ENCODE measurements at regions not wholly inside any gene's neighbourhood (a gene's known extent, or its start where the extent isn't known, plus 50 kb on each side); places are given as distances from the start of the nearest gene placed in this dataset.

DNA sequence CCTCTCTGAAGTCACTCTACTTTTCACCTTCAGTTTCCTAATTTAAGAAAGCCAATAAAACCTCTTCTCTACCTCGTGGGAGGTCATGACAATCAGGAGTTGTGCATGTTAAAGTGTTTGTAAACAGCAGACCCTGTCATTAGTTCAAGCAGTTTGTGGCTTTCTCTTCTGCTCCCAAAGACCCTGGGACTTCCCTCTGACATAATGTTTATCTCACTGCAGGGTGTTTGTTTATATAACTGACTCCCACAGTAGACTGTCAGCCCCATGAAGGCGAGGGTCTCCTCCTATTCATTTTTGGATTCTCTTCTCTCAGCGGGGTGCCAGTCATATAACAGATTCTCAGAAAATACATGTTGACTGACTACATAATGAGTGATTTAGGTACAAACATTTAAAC lies 360.0 kb upstream of the ZNF462 start:
- no peaks in the 10 kb centered on the region for H3K4me1 ChIP-seq (replicated peaks)
- intact Hi-C loops (cut with DNase I) = no loop called here
- 62% methylated on average over 3 of the region's 3 CpGs for WGBS

DNA sequence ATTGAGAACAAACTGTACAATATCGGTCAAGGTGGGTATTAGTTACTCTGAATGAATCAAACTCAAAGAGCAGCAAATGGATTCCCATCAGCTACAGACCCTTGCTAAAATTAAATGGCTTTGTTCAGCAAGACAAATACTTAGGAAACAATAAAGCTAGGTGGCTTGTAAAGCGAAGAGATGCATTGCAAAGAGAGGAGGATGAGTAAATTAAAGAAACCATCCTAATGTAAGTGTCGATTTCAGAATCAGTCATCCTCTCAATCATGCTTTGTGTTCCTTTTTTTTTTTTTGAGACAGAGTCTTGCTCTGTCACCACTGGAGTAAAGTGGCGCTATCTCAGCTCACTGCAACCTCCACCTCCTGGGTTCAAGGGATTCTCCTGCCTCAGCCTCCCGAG lies 359.2 kb upstream of the ZNF462 start:
- Histone ChIP-seq H3K4me1 (replicated peaks) (no peaks in the 10 kb centered on the region), H3K9me3 (no peaks in the 10 kb centered on the region), H3K4me3 (no peak overlapping the region), H3K27me3 (replicated peaks; ENCODE audit: insufficient read depth) (no peaks in the 10 kb centered on the region), H3K36me3 (no peaks in the 10 kb centered on the region), H3K27ac (no peak overlapping the region)
- TF ChIP-seq POLR2A (IDR thresholded peaks at IDR 0.05) (no peak), POLR2AphosphoS5 (IDR thresholded peaks at IDR 0.05) (no peak)
- TF ChIP-seq, protein P1, sequence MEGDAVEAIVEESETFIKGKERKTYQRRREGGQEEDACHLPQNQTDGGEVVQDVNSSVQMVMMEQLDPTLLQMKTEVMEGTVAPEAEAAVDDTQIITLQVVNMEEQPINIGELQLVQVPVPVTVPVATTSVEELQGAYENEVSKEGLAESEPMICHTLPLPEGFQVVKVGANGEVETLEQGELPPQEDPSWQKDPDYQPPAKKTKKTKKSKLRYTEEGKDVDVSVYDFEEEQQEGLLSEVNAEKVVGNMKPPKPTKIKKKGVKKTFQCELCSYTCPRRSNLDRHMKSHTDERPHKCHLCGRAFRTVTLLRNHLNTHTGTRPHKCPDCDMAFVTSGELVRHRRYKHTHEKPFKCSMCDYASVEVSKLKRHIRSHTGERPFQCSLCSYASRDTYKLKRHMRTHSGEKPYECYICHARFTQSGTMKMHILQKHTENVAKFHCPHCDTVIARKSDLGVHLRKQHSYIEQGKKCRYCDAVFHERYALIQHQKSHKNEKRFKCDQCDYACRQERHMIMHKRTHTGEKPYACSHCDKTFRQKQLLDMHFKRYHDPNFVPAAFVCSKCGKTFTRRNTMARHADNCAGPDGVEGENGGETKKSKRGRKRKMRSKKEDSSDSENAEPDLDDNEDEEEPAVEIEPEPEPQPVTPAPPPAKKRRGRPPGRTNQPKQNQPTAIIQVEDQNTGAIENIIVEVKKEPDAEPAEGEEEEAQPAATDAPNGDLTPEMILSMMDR (IDR thresholded peaks at IDR 0.05) = no peak
- no peak for DNase-seq (ENCODE audit: low spot score)
- WGBS = 95% methylated on average over 5 of the region's 5 CpGs
- intact Hi-C loops (cut with DNase I) = no loop called here

More for the DNA sequence above, 360.0 kb upstream of the ZNF462 start:
- no peak for DNase-seq (ENCODE audit: low spot score)
- TF ChIP-seq POLR2A (IDR thresholded peaks at IDR 0.05) = no peak
- no peak for TF ChIP-seq POLR2AphosphoS5 (IDR thresholded peaks at IDR 0.05)
- TF ChIP-seq, protein P1 (IDR thresholded peaks at IDR 0.05) = no peak
- Histone ChIP-seq H3K36me3 (no peaks in the 10 kb centered on the region), H3K27ac (no peak overlapping the region), H3K9me3 (no peaks in the 10 kb centered on the region), H3K27me3 (replicated peaks; ENCODE audit: insufficient read depth) (no peaks in the 10 kb centered on the region), H3K4me3 (no peak overlapping the region)

DNA sequence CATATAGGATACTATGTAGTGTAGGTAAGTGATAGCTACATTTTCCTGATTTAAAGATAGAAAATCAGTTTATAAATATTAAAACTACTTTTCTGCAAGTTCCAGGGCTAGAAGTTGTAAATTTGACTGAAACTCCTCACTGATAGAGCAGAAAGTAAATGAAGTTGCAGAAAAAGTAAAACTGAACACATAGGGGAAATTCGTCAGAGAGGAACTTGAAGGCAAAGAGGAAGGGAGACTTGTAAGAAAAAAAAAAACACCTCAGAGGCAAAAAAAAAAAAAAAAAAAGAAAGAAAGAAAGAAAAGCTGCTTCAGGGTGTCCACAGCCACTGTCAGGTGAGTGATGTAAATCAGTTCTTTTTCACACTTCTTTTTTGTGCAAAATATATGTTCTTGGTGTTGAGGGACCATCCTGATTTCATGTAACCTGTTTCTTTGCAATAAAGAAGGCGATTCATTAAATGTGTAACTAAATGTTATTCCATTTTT lies 336.2 kb upstream of the ZNF462 start:
- Histone ChIP-seq H3K4me1 (replicated peaks) (no peaks in the 10 kb centered on the region), H3K4me3 (no peak overlapping the region), H3K36me3 (no peaks in the 10 kb centered on the region), H3K27ac (no peak overlapping the region), H3K27me3 (replicated peaks; ENCODE audit: insufficient read depth) (no peaks in the 10 kb centered on the region), H3K9me3 (no peaks in the 10 kb centered on the region)
- 77% methylated on average over 2 of the region's 2 CpGs for WGBS
- intact Hi-C loops (cut with DNase I) = no loop called here
- DNase-seq (ENCODE audit: low spot score) = no peak
- TF ChIP-seq POLR2AphosphoS5 (IDR thresholded peaks at IDR 0.05) (no peak), POLR2A (IDR thresholded peaks at IDR 0.05) (no peak)
- TF ChIP-seq, protein P1 (IDR thresholded peaks at IDR 0.05) = no peak

DNA sequence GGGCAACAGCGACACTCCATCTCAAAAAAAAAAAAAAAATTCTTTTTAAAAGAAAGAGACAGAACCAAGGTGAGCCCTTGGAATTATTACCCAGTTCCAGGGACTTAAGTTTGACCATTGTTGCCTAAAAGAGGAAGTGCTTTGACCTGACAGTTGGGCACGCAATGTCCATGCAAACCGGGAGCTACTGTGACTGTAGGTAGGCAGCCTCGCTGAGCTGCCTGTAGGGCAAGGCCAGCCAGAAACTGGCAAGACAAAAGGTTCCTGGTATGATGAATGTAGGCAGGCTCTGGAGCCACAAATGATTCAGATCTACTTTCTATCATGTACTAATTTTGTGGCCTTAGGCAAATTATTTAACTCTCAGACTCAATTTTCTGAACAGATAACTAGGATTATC lies 334.8 kb upstream of the ZNF462 start:
- DNase-seq (ENCODE audit: low spot score) = no peak
- Histone ChIP-seq H3K36me3 (no peaks in the 10 kb centered on the region), H3K9me3 (no peaks in the 10 kb centered on the region), H3K27ac (no peak overlapping the region), H3K27me3 (replicated peaks; ENCODE audit: insufficient read depth) (no peaks in the 10 kb centered on the region), H3K4me3 (no peak overlapping the region), H3K4me1 (replicated peaks) (no peaks in the 10 kb centered on the region)
- intact Hi-C loops (cut with DNase I) = no loop called here
- 86% methylated on average over 4 of the region's 4 CpGs for WGBS
- TF ChIP-seq POLR2A (IDR thresholded peaks at IDR 0.05) (no peak), POLR2AphosphoS5 (IDR thresholded peaks at IDR 0.05) (no peak)
- TF ChIP-seq, protein P1 (IDR thresholded peaks at IDR 0.05) = no peak

DNA sequence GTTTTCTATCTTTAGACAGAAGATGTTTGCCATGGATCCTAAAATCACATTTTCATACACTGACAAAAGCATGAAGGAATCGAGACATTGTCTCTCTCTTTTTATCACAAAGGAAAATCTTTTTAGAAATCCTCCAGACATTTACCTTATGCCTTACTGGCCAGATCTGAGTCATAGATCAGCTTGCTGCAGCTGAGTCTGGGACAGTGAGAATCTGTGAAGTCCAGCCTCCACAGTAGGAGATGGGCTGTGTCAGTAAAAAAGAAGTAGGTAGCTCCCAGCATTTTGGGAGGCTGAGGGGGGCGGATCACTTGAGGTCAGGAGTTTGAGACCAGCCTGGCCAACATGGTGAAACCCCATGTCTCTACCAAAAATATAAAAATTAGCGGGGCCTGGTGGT lies 333.4 kb upstream of the ZNF462 start:
- WGBS = 78% methylated on average over 3 of the region's 3 CpGs
- no peaks in the 10 kb centered on the region for H3K9me3 ChIP-seq
- no peak overlapping the region for H3K27ac ChIP-seq
- H3K4me1 ChIP-seq (replicated peaks) = no peaks in the 10 kb centered on the region
- H3K27me3 ChIP-seq (replicated peaks; ENCODE audit: insufficient read depth) = no peaks in the 10 kb centered on the region
- TF ChIP-seq, protein P1 (IDR thresholded peaks at IDR 0.05) = no peak
- TF ChIP-seq POLR2A (IDR thresholded peaks at IDR 0.05) (no peak), POLR2AphosphoS5 (IDR thresholded peaks at IDR 0.05) (no peak)
- DNase-seq (ENCODE audit: low spot score) = no peak
- no peak overlapping the region for H3K4me3 ChIP-seq
- no peaks in the 10 kb centered on the region for H3K36me3 ChIP-seq
- intact Hi-C loops (cut with DNase I) = no loop called here
